ENCODE measurements at regions not wholly inside any gene's neighbourhood (a gene's known extent, or its start where the extent isn't known, plus 50 kb on each side); places are given as distances from the start of the nearest gene placed in this dataset.

- Histone ChIP-seq H2BK15ac (ENCODE audit: low read depth, low read length) (no peak overlapping the region), H4K5ac (ENCODE audit: low read depth, low read length) (no peak overlapping the region), H3K9me1 (ENCODE audit: insufficient read depth, low read length) (no peaks in the 10 kb centered on the region), H3K27me3 (ENCODE audit: control insufficient read depth, insufficient read depth, low read length) (no peaks in the 10 kb centered on the region), H2AK5ac (ENCODE audit: low read depth, low read length) (no peak overlapping the region), H3K79me1 (ENCODE audit: low read depth in 1 of 2, low read length in 2 of 2) (no peaks in the 10 kb centered on the region), H4K20me1 (ENCODE audit: insufficient read depth, low read length) (no peaks in the 10 kb centered on the region), H3K4me1 (ENCODE audit: control insufficient read depth, insufficient read depth, low read length) (no peaks in the 10 kb centered on the region), H2AFZ (replicated peaks; ENCODE audit: low read length, poor library complexity) (no peak overlapping the region), H3K9ac (ENCODE audit: low read depth, low read length) (no peak overlapping the region), H3K56ac (ENCODE audit: extremely low read depth, insufficient read depth, low read length) (no peak overlapping the region), H2BK120ac (ENCODE audit: low read depth, low read length) (no peak overlapping the region), H3K23ac (ENCODE audit: low read depth, low read length) (no peak overlapping the region), H3K36me3 (ENCODE audit: control insufficient read depth, insufficient read depth, low read length) (no peaks in the 10 kb centered on the region), H3K27ac (ENCODE audit: insufficient read depth, low read length) (no peak overlapping the region), H3K4me3 (ENCODE audit: insufficient read depth, low read depth, low read length) (no peak overlapping the region), H3K14ac (replicated peaks; ENCODE audit: low read depth, low read length) (no peak overlapping the region), H3K4me2 (ENCODE audit: low read depth, low read length) (no peak overlapping the region), H3K9me3 (ENCODE audit: control insufficient read depth, insufficient read depth, low read length) (no peaks in the 10 kb centered on the region), H4K8ac (ENCODE audit: low read depth in 2 of 2, low read length in 2 of 2) (no peak overlapping the region), H3K4ac (ENCODE audit: low read depth, low read length) (no peak overlapping the region), H2BK20ac (ENCODE audit: low read depth, low read length) (no peak overlapping the region), H2AK9ac (replicated peaks; ENCODE audit: low read depth, low read length, poor library complexity) (no peak overlapping the region), H2BK5ac (ENCODE audit: low read depth, low read length, poor library complexity, severe bottlenecking) (no peak overlapping the region), H4K91ac (ENCODE audit: insufficient read depth, low read depth, low read length) (no peak overlapping the region), H3K18ac (ENCODE audit: low read depth, low read length) (no peak overlapping the region)
- intact Hi-C loops (cut with micrococcal nuclease) = no loop called here
- BruUV-seq (replicated peaks) = no TSS peak
- in situ Hi-C loops (cut with MboI; ENCODE audit: low sequenced_read_pairs) = no loop called here
- DNase-seq (no peak), ATAC-seq (ENCODE audit: low read depth) (no peak)
- TF ChIP-seq MXI1 (IDR thresholded peaks at IDR 0.05; ENCODE audit: borderline replicate concordance, low read depth, low read length) (no peak), RAD21 (IDR thresholded peaks at IDR 0.05; ENCODE audit: low read length) (no peak), POLR2A (IDR thresholded peaks at IDR 0.05; ENCODE audit: low read depth, low read length) (no peak), FOS (IDR thresholded peaks at IDR 0.05; ENCODE audit: low read depth, low read length) (no peak), SMC3 (IDR thresholded peaks at IDR 0.05; ENCODE audit: low read depth, low read length) (no peak)
- TF ChIP-seq, protein P1, sequence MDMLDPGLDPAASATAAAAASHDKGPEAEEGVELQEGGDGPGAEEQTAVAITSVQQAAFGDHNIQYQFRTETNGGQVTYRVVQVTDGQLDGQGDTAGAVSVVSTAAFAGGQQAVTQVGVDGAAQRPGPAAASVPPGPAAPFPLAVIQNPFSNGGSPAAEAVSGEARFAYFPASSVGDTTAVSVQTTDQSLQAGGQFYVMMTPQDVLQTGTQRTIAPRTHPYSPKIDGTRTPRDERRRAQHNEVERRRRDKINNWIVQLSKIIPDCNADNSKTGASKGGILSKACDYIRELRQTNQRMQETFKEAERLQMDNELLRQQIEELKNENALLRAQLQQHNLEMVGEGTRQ (IDR thresholded peaks at IDR 0.05; ENCODE audit: low read depth, low read length) = no peak
- dilution Hi-C loops (cut with HindIII; ENCODE audit: low sequenced_read_pairs, unreplicated experiment) = no loop called here
- CTCF ChIA-PET = no interaction called here
- POLR2A ChIA-PET (ENCODE audit: unreplicated experiment) = no interaction called here
These were observed 212.3 kb downstream of the GPD2 start for GRCh38 chr2:156648522-156648921.

All from IMR-90 (cell line).